Skin of body (tissue), 1 donor: ENCODE measurements at regions not wholly inside any gene's neighbourhood (a gene's known extent, or its start where the extent isn't known, plus 50 kb on each side); places are given as distances from the start of the nearest gene placed in this dataset.
A peak's percentile ranks its signal among the peaks of the same experiment; 100 is the strongest.
"Not testable (repeated sequence)": the region's sequence is repeated elsewhere in the genome, so short reads cannot be mapped to it uniquely, and the experiment has no call there.

Experiments used
- DNase-seq: peaks from one replicate; lab custom pipeline; 2025; lab: John Stamatoyannopoulos, UW

DNA sequence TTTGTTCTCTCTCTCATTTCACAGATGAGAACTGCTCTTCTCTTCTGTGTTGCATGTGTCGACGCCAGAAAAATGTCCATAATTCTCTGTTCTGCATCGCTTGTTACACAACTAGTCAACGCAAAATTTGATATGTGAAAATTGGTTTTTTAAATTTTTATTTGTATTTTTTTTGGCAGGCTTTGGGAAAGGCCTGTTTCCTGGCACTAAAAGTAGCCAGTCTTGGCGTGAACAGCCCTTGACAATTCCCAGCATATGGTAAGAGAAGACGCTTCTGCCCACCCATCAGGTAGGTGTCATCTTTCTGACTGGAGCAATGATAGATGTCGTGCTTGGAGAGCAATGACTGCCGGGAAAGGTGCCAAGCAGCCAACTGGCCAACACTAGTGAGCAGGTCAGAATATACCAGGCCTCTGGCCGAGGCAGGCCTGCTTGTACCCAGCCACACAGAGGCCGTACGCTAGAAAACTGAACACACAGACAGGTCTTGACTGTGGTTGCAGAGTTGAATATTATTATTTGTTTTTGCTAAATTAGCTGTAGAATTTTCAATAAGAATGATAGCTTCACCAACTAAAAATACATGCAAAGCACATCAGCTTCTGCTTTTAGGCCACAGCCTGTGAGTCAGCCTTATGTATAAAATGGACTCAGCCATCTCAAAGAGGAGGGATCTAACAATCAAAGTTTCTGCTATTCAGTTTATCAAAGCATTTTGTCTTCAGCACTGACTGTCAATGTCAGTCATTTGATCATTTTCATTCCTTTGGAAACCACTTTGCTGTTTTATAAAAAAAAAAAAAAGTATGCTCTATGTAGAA, 837.5 kb downstream of the MCTP2 start:
- no peak for DNase-seq

- DNase-seq: no peak
Measured at GRCh38 chr15:95075792-95076677, 844.7 kb downstream of the MCTP2 start.

DNA sequence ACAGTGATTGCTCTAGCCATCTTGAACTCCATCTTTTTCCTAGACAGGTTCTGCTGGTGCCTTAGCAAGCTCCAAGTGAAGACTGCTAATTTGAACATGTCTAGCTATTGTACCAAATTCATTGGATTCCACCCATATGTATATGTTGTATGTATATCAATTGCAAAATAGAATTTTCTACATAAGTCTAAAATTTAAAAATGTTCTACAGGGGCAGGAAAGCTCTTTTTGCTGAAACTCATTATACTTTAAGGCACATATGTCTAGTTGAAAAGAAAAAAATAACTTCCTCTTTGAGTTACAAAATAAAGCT, 845.3 kb downstream of the MCTP2 start:
- no peak for DNase-seq

GRCh38 chr15:95078003-95078402, 846.6 kb downstream of the MCTP2 start:
- DNase-seq: peak; percentile 11

- not testable (repeated sequence) for DNase-seq
Measured at GRCh38 chr15:95080228-95080627, 848.9 kb downstream of the MCTP2 start.

DNA sequence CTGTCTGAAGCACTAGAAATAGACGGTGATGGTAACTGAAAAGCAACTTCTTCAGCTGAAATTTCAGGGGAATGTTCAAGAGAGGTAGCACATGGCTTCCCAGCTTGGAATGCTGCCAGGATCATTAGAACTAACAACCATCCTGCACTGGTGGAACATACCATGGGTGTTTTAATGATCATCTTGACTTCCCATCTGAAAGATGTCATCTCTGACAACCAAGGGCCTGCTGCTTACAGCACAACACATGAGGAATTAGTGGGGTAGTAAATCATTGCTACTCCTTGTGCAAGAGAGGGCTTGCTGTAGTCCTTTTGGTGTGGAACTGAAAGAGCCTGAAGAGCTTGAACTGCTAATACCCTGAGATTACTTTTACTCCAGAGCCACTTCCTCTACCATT, 853.7 kb downstream of the MCTP2 start:
- DNase-seq: peak; percentile 75

DNA sequence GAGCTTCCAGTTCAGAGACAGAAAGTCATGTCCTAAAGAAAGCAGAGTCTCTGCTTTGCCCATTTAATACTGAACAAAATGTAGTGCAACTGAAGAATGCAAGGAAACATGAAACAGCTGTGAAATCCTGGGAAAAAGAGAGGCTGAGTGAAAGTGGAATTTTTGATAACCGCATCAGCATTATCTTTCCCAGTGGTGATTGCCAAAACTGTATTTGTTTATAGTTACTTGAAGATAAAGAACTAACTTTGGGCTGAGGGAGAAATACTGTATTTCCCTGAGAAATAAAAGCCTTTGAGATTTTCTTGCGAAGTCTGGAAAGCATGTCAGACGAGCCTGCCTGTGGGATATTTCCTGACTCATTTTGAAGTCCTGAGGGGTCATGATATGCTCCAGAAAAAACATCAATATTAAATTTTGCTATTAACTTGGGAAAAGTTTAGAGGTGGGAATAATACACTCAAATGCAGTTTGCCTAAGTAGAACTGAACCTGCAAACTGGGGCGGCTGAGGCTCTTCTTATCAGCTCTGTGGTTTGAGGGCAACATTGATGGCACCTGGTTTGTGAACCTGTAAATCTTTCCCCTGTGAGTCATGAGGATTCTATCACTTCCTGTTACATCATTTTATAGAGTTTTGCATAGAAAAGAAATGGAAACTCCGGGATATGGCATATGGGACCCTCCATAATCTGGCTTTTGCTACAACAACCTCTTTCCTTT, 855.3 kb downstream of the MCTP2 start:
- peak; percentile 64 for DNase-seq

GRCh38 chr15:95087253-95087609, 855.9 kb downstream of the MCTP2 start:
- no peak for DNase-seq

DNA sequence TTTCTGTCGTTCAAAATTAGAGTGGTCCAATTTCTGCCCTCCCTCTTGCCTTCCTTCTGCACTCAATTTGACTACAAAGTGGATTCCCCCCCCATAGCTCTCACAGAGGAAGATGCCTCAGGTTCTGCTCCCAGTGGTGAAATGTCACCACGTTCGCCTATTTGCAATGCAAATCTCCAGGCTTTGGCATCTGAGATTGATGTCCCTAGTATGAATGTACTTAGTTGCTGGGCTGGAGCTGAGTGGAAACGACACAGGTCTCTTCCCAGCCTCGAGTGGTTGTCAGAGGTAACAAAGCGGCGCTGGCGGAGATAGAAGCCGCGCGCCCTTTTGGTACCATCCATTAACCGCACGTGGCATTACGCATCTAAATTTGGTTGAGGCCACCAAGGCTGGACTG, 860.1 kb downstream of the MCTP2 start:
- DNase-seq: no peak

- no peak for DNase-seq
Measured at GRCh38 chr15:95095250-95095649, 863.9 kb downstream of the MCTP2 start.

GRCh38 chr15:95096651-95097050, 865.3 kb downstream of the MCTP2 start:
- no peak for DNase-seq

- no peak for DNase-seq
Measured at GRCh38 chr15:95097361-95097760, 866.0 kb downstream of the MCTP2 start.

GRCh38 chr15:95105229-95105628, 873.9 kb downstream of the MCTP2 start:
- DNase-seq: no peak

- no peak for DNase-seq
Measured at GRCh38 chr15:95106801-95107200, 875.4 kb downstream of the MCTP2 start.

- no peak for DNase-seq
Measured at GRCh38 chr15:95108673-95109072, 877.3 kb downstream of the MCTP2 start.

DNA sequence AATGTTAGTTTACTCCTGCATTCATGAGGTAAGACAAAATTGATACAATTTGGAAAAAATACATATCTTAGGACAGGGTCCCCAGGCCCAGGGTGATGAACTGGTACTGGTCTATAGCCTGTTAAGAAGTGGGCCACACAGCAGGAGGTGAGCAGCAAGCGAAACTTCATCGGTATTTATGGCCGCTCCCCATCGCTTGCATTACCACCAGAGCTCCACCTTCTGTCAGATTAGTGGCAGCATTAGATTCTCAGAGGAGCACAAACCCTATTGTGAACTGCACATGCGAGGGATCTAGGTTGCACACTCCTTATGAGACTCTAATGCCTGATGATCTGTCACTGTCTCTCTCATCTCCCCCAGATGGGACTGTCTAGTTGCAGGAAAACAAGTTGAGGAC, 880.6 kb downstream of the MCTP2 start:
- DNase-seq: no peak

DNA sequence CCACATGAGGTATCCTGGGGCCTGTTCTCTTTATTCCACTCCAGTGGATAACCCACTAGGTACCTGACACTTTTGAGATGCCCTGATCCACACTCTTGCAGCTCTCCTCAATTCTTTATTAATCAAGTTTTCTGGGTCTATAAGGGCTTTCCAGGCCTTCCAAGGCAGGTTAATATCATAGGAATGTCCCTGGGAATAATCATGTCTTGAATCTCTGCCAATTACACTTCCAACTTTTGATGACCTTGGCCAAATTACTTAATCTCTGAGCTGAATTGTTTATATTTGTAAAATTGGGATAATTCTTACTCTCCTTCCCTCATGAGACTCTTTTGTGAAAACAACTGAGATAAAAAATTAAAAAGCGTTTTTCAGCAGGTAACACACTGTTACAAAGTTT, 881.7 kb downstream of the MCTP2 start:
- DNase-seq: no peak

GRCh38 chr15:95119041-95119610, 887.8 kb downstream of the MCTP2 start:
- DNase-seq: no peak

GRCh38 chr15:95120595-95120994, 889.2 kb downstream of the MCTP2 start:
- no peak for DNase-seq

GRCh38 chr15:95121191-95121590, 889.8 kb downstream of the MCTP2 start:
- no peak for DNase-seq

DNA sequence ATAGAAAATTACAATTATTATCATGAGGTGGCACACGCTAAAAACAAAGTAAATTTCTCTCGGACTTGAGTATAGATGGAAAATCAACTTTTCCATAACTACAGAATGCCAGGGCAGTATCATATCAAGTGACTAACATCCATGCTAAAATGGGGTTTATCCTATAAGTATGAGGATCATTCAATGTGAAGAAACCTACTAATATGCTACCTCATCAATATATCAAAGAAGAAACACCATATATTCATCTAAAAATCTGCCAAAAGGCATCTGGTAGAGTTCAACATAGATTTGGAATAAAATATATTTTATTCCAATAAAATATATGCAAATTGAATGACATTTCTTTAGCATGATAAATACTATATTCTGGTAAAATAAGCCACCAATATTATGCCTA, 894.4 kb downstream of the MCTP2 start:
- no peak for DNase-seq

GRCh38 chr15:95127356-95127755, 896.0 kb downstream of the MCTP2 start:
- DNase-seq: no peak
